HG03565 (cell line): ENCODE measurements at regions not wholly inside any gene's neighbourhood (a gene's known extent, or its start where the extent isn't known, plus 50 kb on each side); places are given as distances from the start of the nearest gene placed in this dataset.

Source experiments
- ATAC-seq: cut with Tn5 transposase; IDR thresholded peaks from one replicate; pipeline ENCODE4 v1.9.1; 2021; ENCODE audit warnings: mild to moderate bottlenecking, moderate library complexity; ENCODE audit not compliant: unreplicated experiment

- ATAC-seq = no peak
Measured at GRCh38 chr6:139625998-139626975, 251.8 kb upstream of the CITED2 start.

GRCh38 chr6:139625081-139625939, 250.9 kb upstream of the CITED2 start:
- ATAC-seq = no peak

DNA sequence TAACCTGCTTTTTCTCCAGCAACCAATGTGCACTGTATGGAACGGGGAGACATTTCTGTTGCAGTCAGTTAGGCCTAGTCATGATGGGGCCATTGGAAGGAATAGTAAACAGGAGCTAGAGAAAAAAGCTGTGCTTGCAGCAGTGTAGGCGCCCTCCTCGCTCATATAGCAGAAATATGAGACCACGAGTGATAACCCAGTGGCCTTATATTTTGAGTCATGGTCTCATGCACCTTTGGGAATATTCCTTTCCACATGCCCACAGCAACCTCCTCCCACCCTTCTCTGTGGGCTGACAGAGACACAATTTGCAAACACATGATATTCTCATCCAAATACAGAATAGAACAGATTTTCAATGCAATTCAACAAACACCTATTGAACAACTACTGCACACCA, 248.9 kb upstream of the CITED2 start:
- ATAC-seq = no peak

DNA sequence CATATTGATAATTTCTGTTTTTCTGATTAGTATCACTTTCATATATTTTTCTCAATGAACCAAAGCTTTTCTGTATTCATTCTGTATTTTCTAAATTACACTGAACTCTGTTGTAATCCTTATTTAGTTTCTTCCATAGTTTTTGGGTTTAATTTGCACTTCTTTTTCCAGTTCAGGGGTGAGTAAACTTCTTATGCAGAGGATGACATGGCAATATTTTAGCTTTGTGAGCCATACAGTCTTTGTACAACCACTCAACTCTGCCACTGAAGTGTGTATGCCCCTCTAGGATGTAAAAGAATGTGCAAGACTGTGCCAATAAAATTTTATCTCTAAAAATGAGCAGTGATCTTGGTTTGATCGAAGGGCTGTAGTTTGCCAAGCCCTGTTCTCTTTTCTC, 239.0 kb upstream of the CITED2 start:
- ATAC-seq = no peak

DNA sequence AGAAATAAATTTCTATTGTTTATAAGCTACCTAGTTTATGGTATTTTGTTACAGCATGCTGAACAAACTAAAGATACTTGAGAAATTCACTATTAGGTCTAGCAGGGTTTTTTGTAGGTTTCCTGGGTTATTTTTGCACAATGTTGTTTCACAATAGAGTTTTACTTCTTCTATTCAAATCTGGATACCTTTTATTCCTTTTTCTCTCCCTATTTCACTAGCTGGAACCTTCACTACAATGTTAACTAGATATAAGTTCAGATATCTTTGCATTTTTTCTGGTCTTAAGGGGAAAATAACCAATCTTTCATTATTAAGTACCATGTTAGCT, 237.7 kb upstream of the CITED2 start:
- ATAC-seq = no peak

DNA sequence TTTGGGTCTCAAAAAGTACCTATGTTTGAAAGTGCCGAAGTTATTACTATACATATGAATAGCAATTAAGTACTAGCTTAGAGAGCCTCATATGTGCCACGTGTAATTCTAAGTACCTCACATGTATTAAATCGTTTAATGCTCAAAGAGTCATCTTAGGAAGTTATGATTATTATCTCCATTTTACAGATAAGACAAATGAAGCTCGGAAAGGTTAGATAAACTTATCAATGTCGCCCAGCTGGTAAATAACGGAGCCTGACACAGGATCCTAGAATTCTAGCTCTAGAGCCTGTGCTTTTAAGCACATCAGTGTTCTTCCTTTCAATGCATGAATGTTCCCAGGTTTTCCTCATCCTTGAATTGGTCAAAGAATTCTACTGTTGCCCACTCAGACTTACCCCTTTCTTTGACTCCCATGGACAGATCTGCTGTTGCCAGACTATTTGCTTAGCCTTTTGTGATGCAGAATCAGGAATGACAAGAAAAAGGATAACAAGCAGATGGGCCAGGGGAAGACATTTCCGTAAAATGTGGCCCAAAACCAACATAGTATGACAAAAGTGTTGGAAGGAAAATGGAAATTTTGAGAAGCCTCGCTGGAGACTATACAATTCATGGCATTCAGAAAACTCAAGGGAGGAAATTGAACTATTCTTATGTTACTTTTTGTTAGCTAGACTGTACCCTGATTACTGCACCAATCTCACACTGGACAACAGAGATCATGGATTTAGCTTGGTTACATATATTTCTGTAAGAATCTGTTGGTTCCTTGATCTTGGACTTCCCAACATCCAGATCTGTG, 237.1 kb upstream of the CITED2 start:
- ATAC-seq = no peak

DNA sequence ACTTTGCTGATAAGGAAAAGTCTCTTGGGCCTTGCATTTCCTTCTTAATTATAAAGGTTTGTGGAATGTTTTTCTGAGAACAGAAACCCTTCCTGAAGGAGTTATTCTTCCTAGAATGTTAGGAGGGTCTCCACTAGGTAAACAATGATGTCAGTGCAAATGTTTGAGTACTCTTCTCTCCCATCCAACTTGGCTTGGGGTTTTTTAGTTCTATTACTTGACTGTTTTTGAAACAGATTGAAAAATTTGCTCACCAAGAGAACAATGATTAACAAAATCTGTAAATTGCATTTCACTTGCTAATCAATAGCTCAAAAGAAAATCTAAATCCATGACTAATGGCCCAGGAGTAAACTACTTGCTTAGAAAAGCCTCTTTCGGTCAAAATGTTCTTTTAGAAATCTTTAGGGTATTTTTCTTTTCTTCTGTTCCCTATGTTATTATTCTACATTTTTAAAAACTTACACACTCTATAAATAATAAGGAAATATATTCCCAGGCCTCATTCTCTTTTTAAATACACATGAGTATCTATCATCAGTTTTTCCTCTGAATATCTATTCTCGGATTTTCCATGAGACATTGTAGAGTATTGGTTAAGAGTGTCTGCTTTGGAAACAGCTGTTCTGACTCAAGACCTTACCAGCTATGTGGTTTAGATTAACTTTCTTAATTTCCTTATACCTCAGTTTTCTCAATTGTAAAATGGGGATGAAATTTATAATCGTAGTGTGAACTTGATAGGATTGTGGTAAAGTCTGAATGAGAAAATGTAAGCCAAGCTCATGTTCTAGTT, 234.2 kb upstream of the CITED2 start:
- no peak for ATAC-seq

DNA sequence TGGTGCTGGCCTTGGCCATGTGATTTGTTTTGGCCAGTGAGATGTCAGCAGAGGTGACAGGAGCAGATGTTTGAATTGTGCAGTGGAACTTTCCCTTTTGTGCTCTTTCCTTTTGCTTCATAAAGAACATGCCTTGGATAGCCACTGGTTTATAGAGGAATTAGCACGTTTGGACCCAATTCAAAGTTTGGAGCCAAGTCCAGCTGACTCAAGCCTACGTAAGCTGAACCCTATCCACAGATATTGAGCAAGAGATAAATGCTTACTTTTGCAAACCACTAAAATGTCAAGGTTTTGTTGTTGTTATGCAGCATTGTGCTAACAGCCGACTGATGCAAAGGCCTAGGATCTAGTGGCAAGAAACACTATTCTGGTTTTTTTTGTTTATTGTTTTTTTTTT, 230.9 kb upstream of the CITED2 start:
- ATAC-seq = no peak

- ATAC-seq = no peak
Measured at GRCh38 chr6:139603581-139603980, 229.1 kb upstream of the CITED2 start.

DNA sequence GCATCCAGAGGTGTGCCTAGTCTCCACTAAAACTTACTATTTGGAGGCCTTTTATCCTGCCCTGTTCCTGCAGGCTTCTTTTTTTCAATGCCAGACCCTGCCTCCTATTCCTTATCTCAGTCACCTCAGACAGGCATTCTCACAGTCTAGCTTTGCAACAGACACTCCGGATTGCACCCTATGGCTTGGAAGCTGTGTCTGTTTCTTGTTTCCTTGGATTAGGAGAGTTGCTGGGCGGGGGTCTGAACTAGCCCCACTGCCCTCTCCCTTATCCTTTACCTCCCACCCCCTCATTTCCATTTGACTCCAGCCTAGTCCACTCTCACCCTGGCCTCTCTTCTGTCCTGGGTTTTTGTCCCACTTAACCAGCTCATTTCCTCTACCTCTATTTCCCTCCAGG, 228.1 kb upstream of the CITED2 start:
- no peak for ATAC-seq

DNA sequence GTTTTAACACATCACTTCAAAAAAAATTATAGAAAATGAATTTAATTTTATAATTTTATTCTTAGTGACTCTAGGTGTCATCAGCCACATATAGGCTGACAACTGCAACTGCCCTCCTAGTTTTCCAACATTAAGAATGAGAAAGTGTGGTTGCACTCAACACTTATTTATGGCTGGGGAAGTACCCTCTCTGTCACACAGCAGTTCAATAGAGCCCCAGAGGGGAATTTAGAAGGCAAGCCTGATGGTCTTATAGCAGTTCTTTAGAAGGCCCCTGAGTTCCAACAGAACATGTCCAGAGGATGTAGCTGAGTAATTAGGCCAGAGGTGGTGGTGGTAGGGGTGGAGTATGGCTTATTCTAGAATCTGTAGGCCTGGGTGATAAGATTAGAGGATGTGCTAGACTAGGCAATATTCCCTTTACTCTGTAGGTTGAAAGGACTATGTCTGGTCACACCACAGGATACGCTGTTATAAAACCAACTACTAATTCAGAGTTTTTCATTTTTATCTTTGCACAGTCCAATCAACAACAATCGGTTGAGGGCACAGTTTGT, 226.5 kb upstream of the CITED2 start:
- ATAC-seq = peak; percentile 98

- ATAC-seq = peak; percentile 9
Measured at GRCh38 chr6:139600343-139600742, 225.9 kb upstream of the CITED2 start.

GRCh38 chr6:139597771-139598755, 223.6 kb upstream of the CITED2 start:
- ATAC-seq = no peak

GRCh38 chr6:139597087-139597763, 222.8 kb upstream of the CITED2 start:
- ATAC-seq = no peak

DNA sequence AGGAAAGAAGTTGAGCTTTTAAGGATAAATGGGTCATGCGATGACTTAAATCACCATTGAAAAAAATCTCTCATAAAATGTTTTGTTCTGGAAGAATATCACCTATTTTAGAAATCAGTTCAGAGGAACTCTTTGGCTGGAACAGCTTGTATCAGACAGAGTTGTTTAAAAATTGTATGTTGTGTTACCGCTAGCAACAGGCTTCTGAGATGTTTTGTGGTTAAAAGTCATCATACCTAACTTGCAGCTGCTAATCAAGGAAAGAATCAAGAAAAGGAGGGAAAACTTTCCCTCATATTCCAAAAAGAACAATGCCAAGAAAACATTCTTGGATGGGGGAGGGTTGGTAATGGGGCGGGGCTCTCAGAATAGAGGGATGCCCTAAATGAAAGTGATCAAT, 220.7 kb upstream of the CITED2 start:
- no peak for ATAC-seq

DNA sequence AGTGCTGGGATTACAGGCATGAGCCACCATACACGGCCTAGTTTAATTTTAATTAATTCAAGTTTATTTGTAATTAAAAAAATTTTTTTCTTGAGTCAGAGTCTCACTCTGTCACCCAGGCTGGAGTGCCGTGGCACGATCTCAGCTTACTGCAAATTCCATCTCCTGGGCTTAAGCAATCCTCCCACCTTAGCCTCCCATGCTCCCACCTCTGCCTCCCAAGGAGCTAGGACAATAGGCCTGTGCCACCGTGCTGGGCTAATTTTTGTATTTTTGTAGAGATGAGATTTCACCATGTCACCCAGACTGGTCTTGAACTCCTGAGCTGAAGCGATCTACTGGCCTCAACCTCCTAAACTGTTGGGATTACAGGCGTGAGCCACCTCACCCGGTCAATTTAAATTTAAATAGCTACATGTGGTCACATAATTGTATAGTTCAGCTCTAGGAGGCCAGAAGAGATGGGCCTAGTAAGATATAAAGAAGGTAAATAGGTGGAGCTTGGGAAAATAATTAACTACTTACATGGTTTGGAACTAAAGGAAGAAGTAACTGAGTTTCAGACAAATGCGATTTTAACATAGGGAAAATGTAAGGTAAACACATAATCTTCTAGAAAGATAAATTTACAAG, 220.0 kb upstream of the CITED2 start:
- ATAC-seq = no peak

- ATAC-seq = no peak
Measured at GRCh38 chr6:139593081-139593480, 218.6 kb upstream of the CITED2 start.

DNA sequence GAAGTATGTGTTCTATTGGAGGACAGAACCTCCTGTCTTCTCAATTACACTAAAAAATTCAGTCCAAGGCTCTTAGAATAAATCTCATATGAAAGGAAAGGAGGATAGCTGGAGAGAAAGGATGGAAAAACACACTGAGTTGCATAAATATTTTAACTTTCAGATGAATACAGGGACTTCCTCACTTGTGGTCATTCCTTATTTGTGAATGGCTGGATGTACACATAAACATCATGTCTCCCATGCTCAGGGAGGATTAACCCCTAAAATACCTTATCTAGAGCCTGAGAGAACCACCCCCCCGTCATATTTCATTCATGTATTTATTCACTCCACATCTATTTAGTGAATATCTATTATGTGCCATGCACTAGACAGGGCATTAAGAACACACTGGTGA, 217.6 kb upstream of the CITED2 start:
- no peak for ATAC-seq
